Gastroesophageal sphincter (tissue), 4 donors: ENCODE measurements at regions not wholly inside any gene's neighbourhood (a gene's known extent, or its start where the extent isn't known, plus 50 kb on each side); places are given as distances from the start of the nearest gene placed in this dataset.

ENCODE experiments used
- ATAC-seq: fragments of 150-250 bp; one replicate; pipeline ENCODE4 v1.9.1; 2016; ENCODE audit warnings: mild to moderate bottlenecking, moderate library complexity
- H3K27ac ChIP-seq, 4 donors: fragments of 200-600 bp; sonication (generic) in 3 of 4; 1 replicate in 3 of 4; 2 replicates in 1 of 4; pipeline ENCODE4 v1.5.1; 2016 to 2019
- H3K27me3 ChIP-seq: fragments of 200-600 bp; sonication (generic); one replicate; pipeline ENCODE4 v1.5.1; 2019
- H3K36me3 ChIP-seq, 2 donors: fragments of 200-600 bp; sonication (generic); one replicate each; pipeline ENCODE4 v1.5.1; 2019; ENCODE audit warnings: control low read depth in 1 of 2
- H3K4me1 ChIP-seq, 3 donors: fragments of 200-600 bp; sonication (generic); 1 replicate in 2 of 3; 2 replicates in 1 of 3; pipeline ENCODE4 v1.5.1; 2016 to 2019; ENCODE audit warnings: control low read depth in 2 of 3
- H3K4me3 ChIP-seq, 2 donors: fragments of 200-600 bp; sonication (generic); one replicate each; pipeline ENCODE4 v1.5.1; 2019; ENCODE audit warnings: mild to moderate bottlenecking in 1 of 2, moderate library complexity in 1 of 2
- H3K9me3 ChIP-seq, 3 donors: fragments of 200-600 bp; sonication (generic); one replicate each; pipeline ENCODE4 v1.5.1; 2017 to 2019; ENCODE audit warnings: control low read depth in 2 of 3
- EP300 ChIP-seq: sonication (generic); formaldehyde crosslinking; IDR thresholded peaks from one replicate; pipeline ENCODE4 v1.6.1; 2017; ENCODE audit warnings: antibody characterized with exemption, mild to moderate bottlenecking
- POLR2A ChIP-seq, 2 donors: fragments of 450-650 bp; IDR thresholded peaks; one replicate each; pipeline ENCODE4 v1.6.1; 2017; ENCODE audit warnings: antibody characterized with exemption in 2 of 2, mild to moderate bottlenecking in 2 of 2, moderate library complexity in 1 of 2
- POLR2AphosphoS5 ChIP-seq: sonication (generic); formaldehyde crosslinking; IDR thresholded peaks from one replicate; pipeline ENCODE4 v1.6.1; 2017; ENCODE audit warnings: antibody characterized with exemption
- WGBS, 2 donors: methylation state at CpG; one replicate each; pipeline ENCODE4 v1.1.5; 2018; ENCODE audit warnings: low coverage in 1 of 2; 5-methylcytosine and 5-hydroxymethylcytosine counted together
- TF ChIP-seq, protein P1 (sequence below), 4 experiments: fragments of 200-600 bp in 2 of 4; fragments of 450-650 bp in 2 of 4; sonication (generic) in 1 of 4; IDR thresholded peaks; one replicate each; pipeline ENCODE4 v1.5.1; 2017 to 2019; ENCODE audit warnings: antibody characterized with exemption in 4 of 4, mild to moderate bottlenecking in 2 of 4, moderate library complexity in 2 of 4

- Histone ChIP-seq H3K27me3 (peaks cover 52% of the 10 kb centered on the region), H3K27ac (no peak overlapping the region), H3K36me3 (no peaks in the 10 kb centered on the region), H3K4me1 (peaks cover 0 to 10% (median 0%) of the 10 kb centered on the region in 3 donors), H3K9me3 (no peaks in the 10 kb centered on the region), H3K4me3 (no peak overlapping the region)
- WGBS, 2 donors: 61 to 72% methylated on average over 10 to 11 of the region's 28 CpGs
- TF ChIP-seq POLR2A (IDR thresholded peaks at IDR 0.05) (no peak), EP300 (no peak)
- TF ChIP-seq, protein P1, sequence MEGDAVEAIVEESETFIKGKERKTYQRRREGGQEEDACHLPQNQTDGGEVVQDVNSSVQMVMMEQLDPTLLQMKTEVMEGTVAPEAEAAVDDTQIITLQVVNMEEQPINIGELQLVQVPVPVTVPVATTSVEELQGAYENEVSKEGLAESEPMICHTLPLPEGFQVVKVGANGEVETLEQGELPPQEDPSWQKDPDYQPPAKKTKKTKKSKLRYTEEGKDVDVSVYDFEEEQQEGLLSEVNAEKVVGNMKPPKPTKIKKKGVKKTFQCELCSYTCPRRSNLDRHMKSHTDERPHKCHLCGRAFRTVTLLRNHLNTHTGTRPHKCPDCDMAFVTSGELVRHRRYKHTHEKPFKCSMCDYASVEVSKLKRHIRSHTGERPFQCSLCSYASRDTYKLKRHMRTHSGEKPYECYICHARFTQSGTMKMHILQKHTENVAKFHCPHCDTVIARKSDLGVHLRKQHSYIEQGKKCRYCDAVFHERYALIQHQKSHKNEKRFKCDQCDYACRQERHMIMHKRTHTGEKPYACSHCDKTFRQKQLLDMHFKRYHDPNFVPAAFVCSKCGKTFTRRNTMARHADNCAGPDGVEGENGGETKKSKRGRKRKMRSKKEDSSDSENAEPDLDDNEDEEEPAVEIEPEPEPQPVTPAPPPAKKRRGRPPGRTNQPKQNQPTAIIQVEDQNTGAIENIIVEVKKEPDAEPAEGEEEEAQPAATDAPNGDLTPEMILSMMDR (IDR thresholded peaks at IDR 0.05): no peak
- ATAC-seq: no peak
Observed at GRCh38 chr14:104322531-104323366, 184.4 kb downstream of the KIF26A start.

- no peak for ATAC-seq
- WGBS, 2 donors: 72 to 86% methylated on average over 3 of the region's 15 CpGs
Observed at GRCh38 chr14:104323551-104324175, 185.3 kb downstream of the KIF26A start.

DNA sequence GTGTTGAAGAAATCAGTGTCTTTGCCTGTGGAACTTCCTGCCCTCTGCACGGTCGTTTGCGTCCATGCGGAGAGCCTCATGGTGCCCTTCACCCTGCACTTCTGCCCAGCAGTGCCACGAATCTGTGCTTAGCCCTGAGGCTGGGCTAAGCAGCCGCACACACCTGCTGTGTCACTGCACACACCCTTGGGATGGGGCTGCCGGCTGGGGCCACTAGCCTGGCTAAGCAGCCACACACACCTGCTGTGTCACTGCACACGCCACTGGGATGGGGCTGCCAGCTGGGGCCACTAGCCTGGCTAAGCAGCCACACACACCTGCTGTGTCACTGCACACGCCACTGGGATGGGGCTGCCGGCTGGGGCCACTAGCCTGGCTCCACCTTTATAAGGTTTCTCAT, 188.5 kb downstream of the KIF26A start:
- no peak for ATAC-seq
- WGBS, 2 donors: 52 to 68% methylated on average over 4 of the region's 10 CpGs

More at GRCh38 chr14:104323551-104324175, 185.3 kb downstream of the KIF26A start:
- no peak overlapping the region for H3K27ac ChIP-seq
- H3K9me3 ChIP-seq: peaks cover 0 to 2% (median 0%) of the 10 kb centered on the region in 3 donors
- TF ChIP-seq EP300 (no peak), POLR2AphosphoS5 (no peak), POLR2A (IDR thresholded peaks at IDR 0.05) (no peak)
- TF ChIP-seq, protein P1 (IDR thresholded peaks at IDR 0.05): no peak
- peaks cover 0 to 10% (median 0%) of the 10 kb centered on the region in 3 donors for H3K4me1 ChIP-seq
- H3K36me3 ChIP-seq: no peaks in the 10 kb centered on the region
- H3K27me3 ChIP-seq: peaks cover 49% of the 10 kb centered on the region
- H3K4me3 ChIP-seq: no peak overlapping the region

GRCh38 chr14:104328607-104329006, 190.2 kb downstream of the KIF26A start:
- no peak for ATAC-seq
- Histone ChIP-seq H3K27ac (no peak overlapping the region), H3K9me3 (peaks cover 0 to 40% (median 2%) of the 10 kb centered on the region in 3 donors), H3K27me3 (peaks cover 14% of the 10 kb centered on the region), H3K36me3 (no peaks in the 10 kb centered on the region), H3K4me3 (no peak overlapping the region), H3K4me1 (no peaks in the 10 kb centered on the region)
- 86 to 100% methylated on average over 1 to 2 of the region's 5 CpGs for WGBS, 2 donors
- TF ChIP-seq POLR2A (IDR thresholded peaks at IDR 0.05) (no peak), POLR2AphosphoS5 (no peak), EP300 (no peak)
- TF ChIP-seq, protein P1 (IDR thresholded peaks at IDR 0.05): no peak

More for the DNA sequence above, 188.5 kb downstream of the KIF26A start:
- Histone ChIP-seq H3K27ac (no peak overlapping the region), H3K27me3 (peaks cover 18% of the 10 kb centered on the region), H3K36me3 (no peaks in the 10 kb centered on the region), H3K4me1 (no peaks in the 10 kb centered on the region), H3K4me3 (no peak overlapping the region), H3K9me3 (peaks cover 0 to 34% (median 2%) of the 10 kb centered on the region in 3 donors)
- TF ChIP-seq POLR2AphosphoS5 (no peak), EP300 (no peak), POLR2A (IDR thresholded peaks at IDR 0.05) (no peak)
- TF ChIP-seq, protein P1 (IDR thresholded peaks at IDR 0.05): no peak
